Activated CD4-positive, CD25-positive, alpha-beta regulatory T cell treated with anti-CD3 and anti-CD28 coated beads, Interleukin-2, amount 50 U/mL, for 16 hours (primary cell): ENCODE measurements at regions not wholly inside any gene's neighbourhood (a gene's known extent, or its start where the extent isn't known, plus 50 kb on each side); places are given as distances from the start of the nearest gene placed in this dataset.

ENCODE experiments used
- DNase-seq: peaks from one replicate; pipeline ENCODE4 v3.0.0-alpha.2; 2020; ENCODE audit warnings: low read depth, low spot score

DNA sequence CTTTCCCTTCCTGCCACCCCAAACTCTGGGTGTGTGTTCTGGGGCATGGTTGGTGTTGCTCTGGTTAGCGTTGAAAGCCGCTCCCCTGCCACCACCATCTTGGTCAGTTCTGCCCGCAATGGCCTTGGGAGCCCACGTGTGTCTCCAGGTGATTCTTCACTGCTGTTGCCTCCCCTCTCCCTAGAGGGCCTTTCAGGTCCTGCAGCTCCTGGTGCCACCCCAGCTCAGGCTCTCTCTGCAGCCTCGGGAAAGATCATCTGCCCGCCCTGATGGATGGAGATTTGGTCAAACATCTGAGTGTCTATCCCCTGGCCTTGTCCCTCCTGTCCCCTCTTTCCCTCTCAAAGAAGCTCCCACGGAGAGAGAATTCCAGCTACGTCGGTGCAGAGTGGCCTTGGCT lies 241.3 kb downstream of the RBFOX3 start:
- no peak for DNase-seq

DNA sequence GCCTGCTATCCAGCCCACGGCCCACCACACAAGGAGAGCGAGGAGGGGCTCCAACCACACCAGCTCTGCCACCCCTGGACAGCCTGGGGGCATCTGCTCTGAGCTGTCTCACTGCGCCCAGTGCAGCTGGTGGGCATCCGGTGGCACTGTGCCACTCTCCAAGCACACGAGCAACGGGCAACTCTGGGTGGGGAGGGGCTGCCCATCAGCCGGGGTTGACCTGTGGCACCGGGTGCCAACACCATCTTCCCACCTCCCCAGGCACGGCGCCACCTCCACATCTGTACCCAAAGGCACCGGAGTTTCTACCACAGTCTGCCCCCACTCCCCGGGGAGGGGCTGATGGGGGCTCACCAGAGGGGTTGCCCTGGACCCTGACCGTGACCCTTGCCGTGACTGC lies 241.8 kb downstream of the RBFOX3 start:
- DNase-seq, result no peak

DNA sequence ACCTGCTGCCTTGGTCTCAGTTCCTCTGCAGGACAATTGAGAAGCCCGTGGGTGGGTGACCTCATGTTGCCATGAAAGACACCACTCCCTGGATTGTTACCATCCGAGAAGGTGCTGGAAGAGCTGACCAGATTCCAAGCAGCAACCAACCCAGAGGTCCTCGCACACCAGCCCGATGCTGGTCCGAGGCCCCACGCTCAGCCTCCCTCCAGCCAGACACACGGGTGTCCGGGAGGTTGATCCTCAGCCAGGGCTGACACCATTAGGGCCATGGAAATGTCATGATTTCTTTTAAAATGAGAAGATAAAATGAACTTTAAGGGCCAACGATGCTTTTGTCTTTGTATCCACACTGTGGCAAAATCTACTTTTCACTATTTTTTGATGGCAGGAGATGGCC lies 242.3 kb downstream of the RBFOX3 start:
- no peak for DNase-seq

GRCh38 chr17:79366988-79367571 lies 243.8 kb downstream of the RBFOX3 start:
- no peak for DNase-seq

DNA sequence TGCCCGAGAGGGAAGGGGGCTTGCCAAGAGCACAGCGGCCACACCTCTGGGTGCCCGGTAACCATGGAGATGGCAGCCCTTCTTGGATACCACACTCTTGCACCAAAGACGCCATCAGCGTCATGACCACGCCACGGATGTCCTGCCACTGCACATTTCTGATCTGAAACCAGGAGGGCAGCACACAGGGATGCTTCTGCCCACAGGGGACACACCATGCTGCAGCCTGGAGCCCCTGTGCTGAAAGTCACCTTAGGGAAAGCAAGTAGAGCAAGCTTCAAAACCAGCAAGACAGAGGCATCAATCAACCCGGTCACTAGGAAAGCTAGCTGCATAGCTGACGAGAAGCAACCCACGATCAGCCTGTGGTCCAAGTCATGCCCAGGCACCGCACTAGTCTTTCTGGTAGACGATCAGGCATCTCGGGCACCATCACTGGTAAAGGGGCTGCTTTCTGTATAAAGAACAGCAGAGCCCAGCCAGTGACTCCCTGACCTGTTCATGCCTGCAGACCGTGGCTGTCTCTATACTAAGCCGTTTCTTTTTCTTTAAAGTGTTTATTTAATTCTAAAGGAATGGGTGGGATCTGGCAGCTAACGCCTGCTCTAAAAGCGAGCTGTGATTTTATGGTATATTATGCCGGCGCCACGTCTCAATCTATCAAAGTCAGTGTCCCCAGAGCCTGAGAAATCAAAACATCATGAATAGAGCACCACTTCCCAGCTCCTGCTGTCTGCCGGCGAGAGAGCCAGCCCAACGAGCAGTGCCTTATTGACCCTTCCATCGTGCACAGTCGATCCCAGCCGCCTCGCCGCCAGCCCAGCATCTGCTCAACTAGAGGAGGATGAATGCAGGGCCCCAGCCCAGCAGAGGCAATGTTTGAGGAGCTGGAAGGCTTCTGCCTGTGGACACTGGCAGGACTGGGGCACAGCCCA lies 244.7 kb downstream of the RBFOX3 start:
- no peak for DNase-seq

DNA sequence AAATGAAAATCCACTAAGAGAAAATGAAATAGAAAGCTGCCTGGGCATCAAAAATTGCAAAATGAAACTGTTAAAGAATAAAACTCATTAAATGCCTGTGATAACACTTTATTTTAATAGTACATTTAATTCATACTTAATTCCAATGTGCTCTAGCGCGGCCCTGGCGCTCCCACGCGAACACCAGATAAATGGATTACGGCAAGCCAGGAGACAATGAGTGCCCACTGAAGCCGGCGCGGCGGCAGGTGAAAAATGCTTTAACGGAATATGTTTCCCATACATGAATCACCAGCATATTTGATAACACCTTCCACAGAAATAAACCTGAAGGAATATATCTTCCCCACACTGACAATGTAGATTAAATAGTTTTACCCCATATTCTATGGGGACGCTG lies 245.5 kb downstream of the RBFOX3 start:
- no peak for DNase-seq

DNA sequence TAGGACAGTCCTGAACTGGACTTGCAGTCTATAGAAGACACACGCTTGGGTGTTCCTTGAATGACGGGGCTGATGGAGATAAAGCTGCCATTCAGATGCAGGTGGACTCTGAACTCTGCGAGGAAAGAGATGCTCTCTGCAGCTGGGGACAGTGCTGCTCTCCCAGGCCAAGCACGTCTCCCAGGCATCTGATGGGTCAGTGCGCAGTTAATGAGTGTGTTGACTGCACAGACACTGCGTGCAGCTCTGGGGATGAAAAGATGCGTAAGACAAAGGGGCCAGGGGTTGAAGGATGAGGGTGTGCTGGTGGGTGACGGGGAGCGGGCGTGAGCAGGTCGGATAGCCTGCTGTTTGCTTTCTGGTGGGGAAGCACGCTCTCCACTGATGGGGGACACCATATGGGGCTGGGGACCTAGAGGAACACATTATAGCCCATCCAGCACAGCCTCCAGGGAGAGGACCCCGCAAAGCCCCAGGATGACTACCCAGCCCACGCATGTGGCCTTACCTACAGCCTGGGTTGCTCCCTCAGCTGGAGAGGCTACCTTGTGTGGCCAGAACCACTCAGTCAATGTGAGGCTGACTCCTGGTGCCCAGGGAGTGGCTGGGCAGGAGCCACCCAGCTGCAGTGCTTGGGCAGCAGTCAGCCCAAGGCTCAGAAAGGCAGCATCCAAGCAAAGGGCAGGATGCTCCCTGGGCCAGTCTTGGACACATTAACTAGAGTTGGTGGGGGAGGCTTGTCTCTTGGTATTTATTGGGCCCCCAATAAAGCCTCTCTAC lies 246.3 kb downstream of the RBFOX3 start:
- no peak for DNase-seq

- no peak for DNase-seq
Measured at GRCh38 chr17:79363552-79364275, 247.1 kb downstream of the RBFOX3 start.

GRCh38 chr17:79362772-79363305 lies 248.0 kb downstream of the RBFOX3 start:
- DNase-seq, result no peak

- DNase-seq, result no peak
Measured at GRCh38 chr17:79361873-79362771, 248.7 kb downstream of the RBFOX3 start.

DNA sequence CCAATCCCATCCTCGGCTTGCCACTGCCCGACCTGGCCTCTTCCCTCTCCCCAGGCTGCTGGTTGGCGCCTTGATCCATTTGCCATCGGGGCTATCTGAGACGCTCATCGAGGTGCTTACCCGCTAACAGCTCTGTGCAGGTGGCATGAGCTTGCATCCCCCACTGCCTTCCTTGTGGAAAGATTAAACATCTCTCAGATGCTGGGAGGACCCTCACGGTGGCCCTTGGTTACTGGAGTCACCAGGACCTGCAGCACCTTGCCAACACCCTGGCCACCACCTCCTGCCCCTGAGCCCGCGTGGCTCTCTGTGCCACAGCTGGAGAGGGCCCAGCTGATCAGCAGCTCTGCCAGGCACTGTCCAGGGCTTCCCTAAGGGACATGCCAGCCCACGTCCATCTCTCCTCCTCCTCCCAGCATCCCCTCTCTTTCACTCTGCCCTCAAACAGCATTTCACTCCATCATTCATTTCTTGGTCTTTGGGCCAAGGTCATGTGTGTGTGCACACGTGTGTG lies 249.6 kb downstream of the RBFOX3 start:
- DNase-seq, result no peak

DNA sequence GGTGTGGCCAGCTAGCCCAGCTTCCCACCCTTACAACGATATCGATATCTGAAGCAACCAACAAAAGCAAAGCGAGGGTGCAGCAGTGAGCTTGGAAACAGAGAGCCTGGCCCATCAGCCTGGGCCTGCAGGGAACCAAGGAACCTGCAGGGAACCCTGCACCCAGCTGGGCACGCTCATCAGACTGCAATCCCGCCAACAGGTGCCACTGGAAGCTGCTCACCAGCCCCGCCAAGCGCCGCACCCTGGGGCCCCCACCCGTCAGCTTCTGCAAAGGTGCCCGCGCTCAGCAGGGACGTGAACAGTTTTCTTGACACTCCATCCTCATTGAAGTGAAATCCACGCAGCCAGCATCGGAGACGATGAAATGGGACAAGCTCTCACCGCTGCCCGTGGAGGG lies 250.7 kb downstream of the RBFOX3 start:
- no peak for DNase-seq

GRCh38 chr17:79356839-79357447 lies 253.9 kb downstream of the RBFOX3 start:
- DNase-seq, result no peak

- no peak for DNase-seq
Measured at GRCh38 chr17:79355165-79355564, 255.7 kb downstream of the RBFOX3 start.

DNA sequence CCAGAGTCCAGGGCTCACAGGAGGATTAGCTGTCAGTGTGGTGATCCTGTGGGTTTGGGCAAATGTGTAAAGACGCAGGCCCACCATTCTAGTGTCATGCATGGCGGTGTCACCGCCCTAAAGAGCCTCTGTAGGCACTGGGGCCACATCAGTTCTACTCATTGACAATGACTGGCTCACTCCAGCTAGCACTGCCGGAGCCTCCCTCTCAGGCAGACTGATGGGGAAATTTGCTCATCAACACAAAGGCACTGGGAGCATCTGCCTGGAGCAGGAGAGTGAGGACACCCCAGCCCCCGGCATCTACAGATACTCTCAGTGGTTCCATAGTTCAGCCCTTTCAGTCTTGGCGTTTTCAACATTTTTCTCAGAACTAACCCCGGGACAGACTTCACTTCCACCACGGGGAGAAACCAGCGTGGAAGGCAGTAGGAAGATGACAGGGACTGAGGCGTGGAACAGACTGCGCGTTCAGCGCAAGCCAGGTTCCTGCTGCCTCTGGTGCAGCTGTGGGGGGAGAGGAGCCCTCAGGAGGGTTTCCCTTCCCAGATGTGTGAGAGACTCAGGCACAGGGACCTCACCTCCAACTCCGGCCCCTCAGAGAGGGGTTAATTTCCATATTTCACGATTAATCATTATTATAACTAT lies 256.6 kb downstream of the RBFOX3 start:
- no peak for DNase-seq

DNA sequence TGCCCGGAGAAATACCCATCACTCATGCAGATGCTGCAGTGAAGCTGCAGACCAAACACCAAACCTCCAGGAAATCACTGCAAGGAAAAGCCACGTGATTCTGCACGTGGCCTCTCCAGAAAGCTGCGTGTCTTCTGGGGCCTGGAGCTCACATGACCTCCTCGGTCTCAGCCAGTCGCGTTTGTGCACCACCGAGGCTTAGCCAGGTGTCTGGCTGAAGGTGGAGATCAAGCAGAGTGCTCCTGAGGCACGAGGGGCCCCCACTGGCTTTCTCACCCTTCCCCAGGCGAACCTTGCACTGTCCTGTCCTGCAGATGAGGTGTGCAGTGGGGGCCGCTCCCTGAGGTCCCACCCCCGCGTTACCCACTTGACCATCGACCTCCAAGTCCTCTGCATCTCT lies 257.3 kb downstream of the RBFOX3 start:
- DNase-seq, result no peak

DNA sequence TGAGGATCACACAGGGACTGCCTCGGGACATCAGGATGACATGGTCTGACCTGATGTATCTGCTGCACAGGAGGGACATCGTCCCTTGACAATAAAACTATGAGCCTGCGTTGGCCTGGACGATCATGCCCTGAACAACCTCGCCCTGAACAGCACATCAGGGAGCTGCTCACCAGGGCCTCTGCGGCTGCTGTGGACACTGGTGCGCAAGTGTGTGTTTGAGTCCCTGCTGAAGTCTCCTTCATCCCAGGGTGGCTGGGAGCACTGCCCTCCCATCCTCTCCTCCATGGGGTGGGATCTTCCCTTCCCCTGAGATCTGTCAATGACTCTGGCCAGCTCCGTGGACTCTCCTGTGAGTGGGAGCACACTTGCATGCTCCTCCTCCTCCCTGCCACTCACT lies 257.8 kb downstream of the RBFOX3 start:
- no peak for DNase-seq

DNA sequence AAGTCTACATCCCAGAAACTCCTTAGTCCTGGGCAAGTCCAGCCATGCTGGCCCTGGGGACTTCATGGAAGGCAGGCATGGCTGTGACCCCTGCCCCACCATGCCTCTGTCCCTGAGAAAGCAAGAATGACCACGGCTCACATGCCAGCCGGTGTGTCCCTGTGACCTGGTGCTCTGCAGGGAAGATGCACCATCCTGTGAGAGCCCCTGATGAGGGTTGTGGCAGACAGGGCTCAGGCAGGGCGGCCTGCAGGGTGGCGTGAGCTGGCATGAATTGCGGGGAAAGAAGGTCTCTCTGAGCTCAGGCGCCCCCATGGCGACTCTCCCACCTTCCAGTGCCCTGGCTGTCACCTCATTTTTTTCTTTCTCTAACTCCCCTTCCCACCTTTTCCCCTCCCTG lies 260.3 kb downstream of the RBFOX3 start:
- no peak for DNase-seq
